ENCODE measurements at regions not wholly inside any gene's neighbourhood (a gene's known extent, or its start where the extent isn't known, plus 50 kb on each side); places are given as distances from the start of the nearest gene placed in this dataset.

GRCh38 chr1:222950892-222951291, 136.1 kb downstream of the DISP1 start:
- Histone ChIP-seq H3K4me3 (no peak overlapping the region), H3K27ac (no peak overlapping the region), H3K9me3 (no peaks in the 10 kb centered on the region), H3K27me3 (no peaks in the 10 kb centered on the region), H3K4me1 (no peaks in the 10 kb centered on the region), H3K36me3 (no peaks in the 10 kb centered on the region)
- ATAC-seq = no peak
- TF ChIP-seq CTCF (IDR thresholded peaks at IDR 0.05) = no peak
- intact Hi-C loops (cut with DNase I) = no loop called here
- DNase-seq = no peak

GRCh38 chr1:222953585-222953984, 138.7 kb downstream of the DISP1 start:
- no peak overlapping the region for H3K27ac ChIP-seq
- no peaks in the 10 kb centered on the region for H3K9me3 ChIP-seq
- no peak for TF ChIP-seq CTCF (IDR thresholded peaks at IDR 0.05)
- no peaks in the 10 kb centered on the region for H3K27me3 ChIP-seq
- DNase-seq (no peak), ATAC-seq (no peak)
- no peak overlapping the region for H3K4me3 ChIP-seq
- intact Hi-C loops (cut with DNase I) = no loop called here
- H3K36me3 ChIP-seq = no peaks in the 10 kb centered on the region
- H3K4me1 ChIP-seq = no peaks in the 10 kb centered on the region

- Histone ChIP-seq H3K4me3 (no peak overlapping the region), H3K27me3 (no peaks in the 10 kb centered on the region), H3K27ac (no peak overlapping the region), H3K36me3 (no peaks in the 10 kb centered on the region), H3K4me1 (no peaks in the 10 kb centered on the region), H3K9me3 (no peaks in the 10 kb centered on the region)
- DNase-seq (no peak), ATAC-seq (no peak)
- intact Hi-C loops (cut with DNase I) = no loop called here
- TF ChIP-seq CTCF (IDR thresholded peaks at IDR 0.05) = no peak
Measured at GRCh38 chr1:222955964-222956363, 141.1 kb downstream of the DISP1 start.

- Histone ChIP-seq H3K4me3 (no peak overlapping the region), H3K27ac (no peak overlapping the region), H3K4me1 (no peaks in the 10 kb centered on the region), H3K36me3 (no peaks in the 10 kb centered on the region), H3K27me3 (no peaks in the 10 kb centered on the region), H3K9me3 (no peaks in the 10 kb centered on the region)
- DNase-seq (no peak), ATAC-seq (no peak)
- TF ChIP-seq CTCF (IDR thresholded peaks at IDR 0.05) = no peak
- intact Hi-C loops (cut with DNase I) = no loop called here
Measured at GRCh38 chr1:222956601-222957000, 141.8 kb downstream of the DISP1 start.

- ATAC-seq = no peak
- no peak for DNase-seq
Measured at GRCh38 chr1:222967466-222968240, 152.8 kb downstream of the DISP1 start.

More at GRCh38 chr1:222967466-222968240, 152.8 kb downstream of the DISP1 start:
- Histone ChIP-seq H3K27ac (no peak overlapping the region), H3K4me3 (no peak overlapping the region), H3K36me3 (no peaks in the 10 kb centered on the region), H3K4me1 (no peaks in the 10 kb centered on the region), H3K27me3 (no peaks in the 10 kb centered on the region), H3K9me3 (no peaks in the 10 kb centered on the region)
- intact Hi-C loops (cut with DNase I) = no loop called here
- no peak for TF ChIP-seq CTCF (IDR thresholded peaks at IDR 0.05)

All from upper lobe of right lung (tissue), 1 donor.